Stomach (tissue), 8 donors: ENCODE measurements at regions not wholly inside any gene's neighbourhood (a gene's known extent, or its start where the extent isn't known, plus 50 kb on each side); places are given as distances from the start of the nearest gene placed in this dataset.

Experiments
- DNase-seq, 2 donors: peaks; one replicate each; pipeline versions ENCODE4 v3.0.0 to v3.0.0-alpha.2; 2013 to 2019
- H3K27ac ChIP-seq, 5 donors: fragments of 200-600 bp in 4 of 5; sonication (generic) in 4 of 5; one replicate each; pipeline ENCODE4 v1.5.1; 2013 to 2019; ENCODE audit warnings: mild to moderate bottlenecking in 1 of 5, moderate library complexity in 1 of 5
- H3K27me3 ChIP-seq, 3 donors: fragments of 200-600 bp; sonication (generic); one replicate each; pipeline ENCODE4 v1.5.1; 2017 to 2019; ENCODE audit warnings: mixed run types in 1 of 3
- H3K36me3 ChIP-seq, 4 donors: fragments of 200-600 bp; sonication (generic); 1 replicate in 3 of 4; 2 replicates in 1 of 4; pipeline ENCODE4 v1.5.1; 2016 to 2019
- H3K4me1 ChIP-seq, 4 donors: fragments of 200-600 bp; sonication (generic); one replicate each; pipeline ENCODE4 v1.5.1; 2016 to 2019
- H3K4me3 ChIP-seq, 4 donors: fragments of 200-600 bp; sonication (generic) in 3 of 4; one replicate each; pipeline ENCODE4 v1.5.1; 2016 to 2019; ENCODE audit warnings: mild to moderate bottlenecking in 1 of 4
- H3K9me3 ChIP-seq, 4 donors: fragments of 200-600 bp; sonication (generic); one replicate each; pipeline ENCODE4 v1.5.1; 2016 to 2019
- EP300 ChIP-seq: sonication (generic); formaldehyde crosslinking; IDR thresholded peaks from one replicate; pipeline ENCODE4 v1.6.1; 2017; ENCODE audit warnings: antibody characterized with exemption
- POLR2A ChIP-seq, 4 donors: fragments of 450-650 bp; IDR thresholded peaks; one replicate each; pipeline ENCODE4 v1.6.1; 2016; ENCODE audit warnings: antibody characterized with exemption in 4 of 4, control low read depth in 2 of 4, mild to moderate bottlenecking in 1 of 4, moderate library complexity in 1 of 4
- POLR2AphosphoS5 ChIP-seq, 3 donors: sonication (generic); formaldehyde crosslinking; IDR thresholded peaks; one replicate each; pipeline ENCODE4 v1.6.1; 2016; ENCODE audit warnings: antibody characterized with exemption in 3 of 3
- WGBS, 5 donors: extraction: QIAGEN DNeasy Blood & Tissue Kit in 3 of 5; methylation state at CpG; one replicate each; pipeline versions ENCODE4 v1.1.5 to v1.1.7; 2013 to 2018; 5-methylcytosine and 5-hydroxymethylcytosine counted together
- intact Hi-C: fragments of 100-400 bp; cut with DNase I; formaldehyde crosslinking; loops from one replicate; pipeline ENCODE4 v1.15.1; 2023; ENCODE audit warnings: low total_unique reads
- TF ChIP-seq, protein P1 (sequence below), 7 experiments: fragments of 450-650 bp in 4 of 7; fragments of 200-600 bp in 3 of 7; sonication (generic) in 3 of 7; IDR thresholded peaks; one replicate each; pipeline ENCODE4 v1.5.1; 2016 to 2019; ENCODE audit warnings: antibody characterized with exemption in 7 of 7, control low read depth in 2 of 7, mild to moderate bottlenecking in 1 of 7
- donor health status: healthy with polysubstance abuse.
- donor health status: Bipolar disorder and iron deficiency.
- donor health status: healthy.

DNA sequence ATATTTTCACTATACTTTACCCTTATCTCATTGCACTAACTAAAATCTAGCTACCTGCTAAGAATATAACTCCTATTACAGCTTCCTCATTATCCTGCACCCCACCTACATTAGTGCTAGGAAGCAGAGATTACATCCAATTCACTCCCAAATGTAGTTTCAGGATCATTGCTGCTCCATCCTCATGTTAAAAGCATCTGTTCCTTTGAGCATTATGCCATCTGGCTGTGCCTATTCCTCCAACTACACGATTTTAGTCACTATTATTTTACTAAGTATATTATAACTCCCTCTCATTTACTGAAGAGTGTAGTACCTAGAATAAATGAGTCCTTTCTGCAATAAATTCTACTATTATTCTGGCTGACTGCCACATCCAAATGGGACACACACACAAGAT, 1586.9 kb downstream of the TECRL start:
- H3K4me3 ChIP-seq, result no peak overlapping the region
- no peaks in the 10 kb centered on the region for H3K27me3 ChIP-seq
- WGBS, 5 donors, result 43 to 55% (median 46%) methylated on average over 1 of the region's 1 CpG
- H3K27ac ChIP-seq, result no peak overlapping the region
- intact Hi-C loops, result no loop called here
- H3K9me3 ChIP-seq, result peaks cover 0 to 9% (median 1%) of the 10 kb centered on the region in 4 donors
- DNase-seq, result no peak
- TF ChIP-seq EP300 (no peak), POLR2A (IDR thresholded peaks at IDR 0.05) (no peak), POLR2AphosphoS5 (IDR thresholded peaks at IDR 0.05) (no peak)
- TF ChIP-seq, protein P1, sequence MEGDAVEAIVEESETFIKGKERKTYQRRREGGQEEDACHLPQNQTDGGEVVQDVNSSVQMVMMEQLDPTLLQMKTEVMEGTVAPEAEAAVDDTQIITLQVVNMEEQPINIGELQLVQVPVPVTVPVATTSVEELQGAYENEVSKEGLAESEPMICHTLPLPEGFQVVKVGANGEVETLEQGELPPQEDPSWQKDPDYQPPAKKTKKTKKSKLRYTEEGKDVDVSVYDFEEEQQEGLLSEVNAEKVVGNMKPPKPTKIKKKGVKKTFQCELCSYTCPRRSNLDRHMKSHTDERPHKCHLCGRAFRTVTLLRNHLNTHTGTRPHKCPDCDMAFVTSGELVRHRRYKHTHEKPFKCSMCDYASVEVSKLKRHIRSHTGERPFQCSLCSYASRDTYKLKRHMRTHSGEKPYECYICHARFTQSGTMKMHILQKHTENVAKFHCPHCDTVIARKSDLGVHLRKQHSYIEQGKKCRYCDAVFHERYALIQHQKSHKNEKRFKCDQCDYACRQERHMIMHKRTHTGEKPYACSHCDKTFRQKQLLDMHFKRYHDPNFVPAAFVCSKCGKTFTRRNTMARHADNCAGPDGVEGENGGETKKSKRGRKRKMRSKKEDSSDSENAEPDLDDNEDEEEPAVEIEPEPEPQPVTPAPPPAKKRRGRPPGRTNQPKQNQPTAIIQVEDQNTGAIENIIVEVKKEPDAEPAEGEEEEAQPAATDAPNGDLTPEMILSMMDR (IDR thresholded peaks at IDR 0.05), result no peak
- no peaks in the 10 kb centered on the region for H3K4me1 ChIP-seq
- H3K36me3 ChIP-seq, result no peaks in the 10 kb centered on the region

DNA sequence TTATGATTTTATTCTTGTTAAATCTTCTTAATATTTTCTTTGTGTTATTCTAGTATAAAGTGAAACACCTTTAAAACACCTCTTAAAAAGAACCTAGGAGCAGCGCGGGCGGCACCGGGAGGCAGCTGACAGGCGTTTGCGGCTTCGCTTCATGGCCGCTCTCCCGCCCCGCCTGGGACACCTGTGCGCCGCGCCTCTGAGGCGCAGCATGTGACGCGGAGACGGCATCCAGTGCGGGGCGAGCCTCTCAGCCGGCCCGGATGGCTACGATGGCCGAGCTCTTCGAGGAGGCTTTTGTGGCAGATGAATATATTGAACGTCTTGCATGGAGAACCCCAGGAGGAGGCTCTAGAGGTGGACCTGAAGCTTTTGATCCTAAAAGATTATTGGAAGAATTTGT, 1592.7 kb downstream of the TECRL start:
- no peaks in the 10 kb centered on the region for H3K9me3 ChIP-seq
- H3K36me3 ChIP-seq, result no peaks in the 10 kb centered on the region
- intact Hi-C loops, result no loop called here
- H3K27ac ChIP-seq, result no peak overlapping the region
- H3K27me3 ChIP-seq, result no peaks in the 10 kb centered on the region
- DNase-seq, result peak in 1 of 2 donors; percentile 3
- no peaks in the 10 kb centered on the region for H3K4me1 ChIP-seq
- H3K4me3 ChIP-seq, result no peak overlapping the region
- TF ChIP-seq POLR2A (IDR thresholded peaks at IDR 0.05), result no peak
- TF ChIP-seq, protein P1 (IDR thresholded peaks at IDR 0.05), result no peak
- TF ChIP-seq EP300, result no peak
- no peak for TF ChIP-seq POLR2AphosphoS5 (IDR thresholded peaks at IDR 0.05)
- 46 to 66% (median 52%) methylated on average over 25 of the region's 25 CpGs for WGBS, 5 donors

DNA sequence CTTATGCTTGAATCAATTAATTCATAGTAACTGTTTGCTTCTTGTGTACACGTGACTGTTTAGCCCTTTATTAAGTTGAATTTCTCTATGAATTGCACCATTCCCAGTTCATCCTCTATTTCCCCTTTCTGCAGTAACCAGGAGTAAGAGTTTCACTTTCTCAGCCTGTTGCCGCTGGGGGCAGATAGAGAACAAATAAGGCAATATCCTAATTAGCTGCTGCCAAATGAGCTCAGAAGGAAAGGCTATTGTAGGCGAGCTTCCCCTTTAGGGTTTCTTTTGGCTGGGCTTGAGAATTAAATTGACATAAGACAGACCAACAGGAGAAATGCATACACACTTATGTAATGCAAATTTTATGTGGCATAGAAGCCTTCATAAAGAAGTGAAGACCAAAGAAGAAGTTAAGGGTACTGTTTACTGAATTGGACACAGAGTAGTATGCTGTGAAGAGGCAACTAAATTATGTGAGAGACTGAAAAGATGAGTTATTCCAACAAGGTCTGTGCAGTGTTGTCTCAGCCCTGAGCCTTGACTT, 1594.7 kb downstream of the TECRL start:
- peak in 1 of 2 donors; percentile 5 for DNase-seq
- H3K36me3 ChIP-seq, result no peaks in the 10 kb centered on the region
- no peaks in the 10 kb centered on the region for H3K9me3 ChIP-seq
- WGBS, 5 donors, result 26 to 55% (median 35%) methylated on average over 3 of the region's 3 CpGs
- TF ChIP-seq POLR2A (IDR thresholded peaks at IDR 0.05) (no peak), EP300 (no peak), POLR2AphosphoS5 (IDR thresholded peaks at IDR 0.05) (no peak)
- TF ChIP-seq, protein P1 (IDR thresholded peaks at IDR 0.05), result no peak
- no peaks in the 10 kb centered on the region for H3K4me1 ChIP-seq
- intact Hi-C loops, result no loop called here
- H3K27me3 ChIP-seq, result no peaks in the 10 kb centered on the region
- no peak overlapping the region for H3K4me3 ChIP-seq
- no peak overlapping the region for H3K27ac ChIP-seq

DNA sequence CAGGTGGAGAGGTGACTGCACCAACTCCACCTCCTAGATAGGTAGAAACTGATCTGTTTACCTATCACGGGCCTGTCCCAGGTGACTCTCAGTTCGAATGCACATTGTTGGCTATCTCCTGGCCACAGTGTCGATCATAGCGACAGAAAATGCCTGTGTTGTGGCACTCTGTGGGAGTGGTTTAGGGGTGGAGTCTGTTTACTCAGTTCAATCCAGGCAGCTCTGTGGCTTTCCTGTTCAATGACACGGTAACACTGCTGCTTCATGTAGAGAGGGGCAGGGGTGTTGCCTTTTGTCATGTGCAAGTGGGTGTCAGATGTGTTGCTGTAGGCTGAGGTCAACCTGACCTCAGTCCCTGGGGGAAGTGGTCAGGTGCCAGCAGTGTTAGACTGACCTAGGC, 1602.4 kb downstream of the TECRL start:
- 20 to 77% (median 37%) methylated on average over 4 to 5 of the region's 5 CpGs; no CpG with 5 or more reads in 1 of the 5 donors for WGBS, 5 donors
- peak in 1 of 2 donors; percentile 37 for DNase-seq

More for the DNA sequence above, 1602.4 kb downstream of the TECRL start:
- Histone ChIP-seq H3K27me3 (no peaks in the 10 kb centered on the region), H3K4me1 (no peaks in the 10 kb centered on the region), H3K36me3 (no peaks in the 10 kb centered on the region), H3K9me3 (no peaks in the 10 kb centered on the region), H3K4me3 (no peak overlapping the region), H3K27ac (no peak overlapping the region)
- intact Hi-C loops, result no loop called here
- TF ChIP-seq, protein P1 (IDR thresholded peaks at IDR 0.05), result no peak
- TF ChIP-seq EP300 (no peak), POLR2A (IDR thresholded peaks at IDR 0.05) (no peak), POLR2AphosphoS5 (IDR thresholded peaks at IDR 0.05) (no peak)
